GM23248 (cell line): ENCODE measurements at regions not wholly inside any gene's neighbourhood (a gene's known extent, or its start where the extent isn't known, plus 50 kb on each side); places are given as distances from the start of the nearest gene placed in this dataset.
A peak's percentile ranks its signal among the peaks of the same experiment; 100 is the strongest.

ENCODE experiments used
- DNase-seq: peaks from one replicate; pipeline ENCODE4 v3.0.0-alpha.2; 2015
- H2AFZ ChIP-seq: fragments of 200-600 bp; sonication (generic); 2 replicates; pipeline ENCODE4 v1.6.1; 2016; ENCODE audit warnings: antibody characterized with exemption
- H3F3A ChIP-seq: fragments of 200-600 bp; sonication (generic); 2 replicates; pipeline ENCODE4 v1.6.1; 2016; ENCODE audit warnings: mild to moderate bottlenecking, antibody characterized with exemption, mixed run types; ENCODE audit not compliant: insufficient read depth
- H3K27ac ChIP-seq: fragments of 200-600 bp; sonication (generic); 2 replicates; pipeline ENCODE4 v1.5.1; 2016; ENCODE audit warnings: mild to moderate bottlenecking
- H3K27me3 ChIP-seq: fragments of 200-600 bp; sonication (generic); replicated peaks from 2 replicates; pipeline ENCODE4 v1.6.1; 2016; ENCODE audit warnings: mild to moderate bottlenecking; ENCODE audit not compliant: insufficient read depth
- H3K36me3 ChIP-seq: fragments of 200-600 bp; sonication (generic); 2 replicates; pipeline ENCODE4 v1.6.1; 2016; ENCODE audit warnings: low read depth, mild to moderate bottlenecking
- H3K4me1 ChIP-seq: fragments of 200-600 bp; sonication (generic); 2 replicates; pipeline ENCODE4 v1.6.1; 2016; ENCODE audit warnings: mild to moderate bottlenecking; ENCODE audit not compliant: insufficient read depth
- H3K4me2 ChIP-seq: fragments of 200-600 bp; sonication (generic); one replicate; pipeline ENCODE4 v1.6.1; 2016; ENCODE audit warnings: mild to moderate bottlenecking; ENCODE audit not compliant: unreplicated experiment
- H3K4me3 ChIP-seq: fragments of 200-600 bp; sonication (generic); 2 replicates; pipeline ENCODE4 v1.5.1; 2016; ENCODE audit warnings: mild to moderate bottlenecking
- H3K79me2 ChIP-seq: fragments of 200-600 bp; sonication (generic); 2 replicates; pipeline ENCODE4 v1.6.1; 2016; ENCODE audit warnings: mild to moderate bottlenecking; ENCODE audit not compliant: insufficient read depth
- H3K9ac ChIP-seq: fragments of 200-600 bp; sonication (generic); 2 replicates; pipeline ENCODE4 v1.6.1; 2016; ENCODE audit warnings: mild to moderate bottlenecking
- H3K9me2 ChIP-seq: fragments of 200-600 bp; sonication (generic); 2 replicates; pipeline ENCODE4 v1.6.1; 2016; ENCODE audit warnings: mixed run types, mild to moderate bottlenecking, moderate library complexity; ENCODE audit not compliant: insufficient read depth
- H3K9me3 ChIP-seq: fragments of 200-600 bp; sonication (generic); one replicate; pipeline ENCODE4 v1.6.1; 2017; ENCODE audit warnings: low read depth
- H4K20me1 ChIP-seq: fragments of 200-600 bp; sonication (generic); 2 replicates; pipeline ENCODE4 v1.6.0; 2016; ENCODE audit not compliant: insufficient read depth
- EZH2 ChIP-seq: fragments of 200-600 bp; sonication (generic); IDR thresholded peaks from 2 replicates; pipeline ENCODE4 v1.6.1; 2018; ENCODE audit warnings: antibody characterized with exemption, mild to moderate bottlenecking; ENCODE audit not compliant: insufficient read depth, poor library complexity, severe bottlenecking
- EZH2phosphoT487 ChIP-seq: fragments of 200-600 bp; sonication (generic); IDR thresholded peaks from 2 replicates; pipeline ENCODE4 v1.6.1; 2018; ENCODE audit warnings: antibody characterized with exemption, moderate library complexity, mild to moderate bottlenecking, low read depth; ENCODE audit not compliant: insufficient read depth
- WGBS, 2 experiments: methylation state at CpG; one replicate each; pipeline ENCODE4 v1.1.6; 2015 to 2017; ENCODE audit warnings: low lambda C conversion rate in 2 of 2, low coverage in 1 of 2; ENCODE audit errors: missing lambda C conversion rate in 2 of 2; 5-methylcytosine and 5-hydroxymethylcytosine counted together
- in situ Hi-C: fragments of 300-500 bp; cut with MboI; formaldehyde crosslinking; loops from 2 replicates; pipeline ENCODE4 v1.15.0; 2020

DNA sequence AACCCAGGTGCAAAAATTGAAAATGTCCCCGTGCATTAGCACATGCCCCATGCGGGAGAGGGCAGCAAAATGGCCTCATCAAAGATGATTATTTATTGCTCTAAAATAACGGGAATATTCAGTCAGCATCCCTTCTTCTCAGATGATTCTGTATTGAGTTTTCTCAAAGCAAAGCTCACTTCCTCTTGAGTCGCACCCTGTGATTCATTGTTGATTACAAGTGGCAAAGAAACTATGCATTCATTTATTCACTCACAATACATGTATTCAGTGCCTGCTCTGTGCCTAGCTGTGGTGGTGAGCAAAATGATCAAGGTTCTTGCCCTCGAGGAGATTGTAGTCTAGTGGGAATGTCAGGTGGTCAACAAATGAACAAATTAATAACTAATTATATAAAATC, 226.0 kb upstream of the KAZN start:
- Histone ChIP-seq H3K79me2 (no peaks in the 10 kb centered on the region), H3K27ac (peak overlapping the region; percentile 69), H3K4me3 (no peak overlapping the region), H3K4me2 (peak overlapping the region; percentile 56), H3K9me2 (no peaks in the 10 kb centered on the region), H3K36me3 (no peaks in the 10 kb centered on the region), H4K20me1 (no peaks in the 10 kb centered on the region), H3K9ac (no peak overlapping the region), H3F3A (peaks cover 25% of the 10 kb centered on the region), H3K27me3 (peaks cover 13% of the 10 kb centered on the region; the same call in 1 of the 2 replicates), H3K9me3 (no peaks in the 10 kb centered on the region), H3K4me1 (peaks cover 26% of the 10 kb centered on the region), H2AFZ (no peak overlapping the region)
- DNase-seq, result peak; percentile 77
- WGBS, 2 experiments, result 35 to 39% methylated on average over 5 of the region's 5 CpGs
- TF ChIP-seq EZH2phosphoT487, result no peak
- no peak for TF ChIP-seq EZH2
- in situ Hi-C loops, result no loop called here

DNA sequence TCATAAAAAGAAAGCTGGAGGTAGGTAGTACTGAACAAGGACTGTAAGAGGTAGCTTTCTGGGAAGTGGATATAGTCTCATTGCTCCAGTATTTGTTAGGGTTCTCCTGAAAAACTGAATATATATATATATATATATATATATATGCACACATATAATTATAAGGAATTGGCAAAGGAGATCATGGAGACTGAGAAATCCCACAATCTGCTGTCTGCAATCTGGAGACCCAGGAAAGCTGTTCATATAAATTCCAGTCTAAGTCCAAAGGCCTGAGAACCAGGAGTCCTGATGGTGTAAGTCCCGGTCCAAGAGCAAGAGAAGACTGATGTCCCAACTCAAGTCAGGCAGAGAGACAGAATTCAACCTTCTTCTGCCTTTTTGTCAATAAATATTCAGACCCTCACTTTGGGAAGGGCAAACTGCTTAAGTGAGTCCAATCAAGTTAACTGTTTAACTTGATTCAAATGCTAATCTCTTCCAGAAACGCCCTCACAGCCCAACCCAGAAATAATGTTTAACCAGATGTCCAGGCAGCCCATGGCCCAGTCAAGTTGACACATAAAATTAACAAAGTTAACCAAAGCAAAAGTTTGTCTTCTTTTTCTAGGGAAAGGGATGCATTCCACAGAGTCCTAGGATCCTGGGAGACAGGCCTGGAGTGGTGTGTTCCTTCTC, 225.3 kb upstream of the KAZN start:
- WGBS, 2 experiments, result 97 to 98% methylated on average over 2 of the region's 2 CpGs
- H3K79me2 ChIP-seq, result no peaks in the 10 kb centered on the region
- in situ Hi-C loops, result no loop called here
- H3K4me1 ChIP-seq, result peaks cover 26% of the 10 kb centered on the region
- H3K36me3 ChIP-seq, result no peaks in the 10 kb centered on the region
- no peak overlapping the region for H3K4me2 ChIP-seq
- no peaks in the 10 kb centered on the region for H3K9me3 ChIP-seq
- H3K9ac ChIP-seq, result no peak overlapping the region
- no peak for TF ChIP-seq EZH2phosphoT487
- no peak overlapping the region for H3K4me3 ChIP-seq
- no peak overlapping the region for H3K27ac ChIP-seq
- no peak for DNase-seq
- no peak overlapping the region for H2AFZ ChIP-seq
- peaks cover 7% of the 10 kb centered on the region; the same call in 1 of the 2 replicates for H3K27me3 ChIP-seq
- H4K20me1 ChIP-seq, result no peaks in the 10 kb centered on the region
- peaks cover 25% of the 10 kb centered on the region for H3F3A ChIP-seq
- H3K9me2 ChIP-seq, result no peaks in the 10 kb centered on the region

DNA sequence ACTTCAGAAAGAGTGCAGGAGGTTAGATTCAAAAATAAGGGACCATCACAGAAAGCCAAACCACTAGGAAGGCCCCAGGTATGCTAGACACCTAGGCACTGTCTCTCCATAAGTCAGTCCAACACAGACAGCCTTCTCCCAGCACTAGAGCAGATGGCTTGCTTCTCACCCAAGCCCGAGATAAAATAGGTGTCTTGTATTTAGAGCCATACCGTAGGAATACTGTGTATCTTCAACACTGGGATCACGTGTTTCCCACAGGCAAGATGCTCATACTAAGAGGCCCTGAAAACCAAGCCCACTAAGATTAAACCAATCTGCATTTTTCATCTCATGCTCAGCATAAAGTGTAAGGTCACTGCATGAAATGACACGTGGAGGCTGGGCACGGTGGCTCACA, 223.3 kb upstream of the KAZN start:
- H3K27ac ChIP-seq, result no peak overlapping the region
- no peaks in the 10 kb centered on the region for H4K20me1 ChIP-seq
- peaks cover 25% of the 10 kb centered on the region for H3F3A ChIP-seq
- H2AFZ ChIP-seq, result no peak overlapping the region
- H3K36me3 ChIP-seq, result no peaks in the 10 kb centered on the region
- H3K4me2 ChIP-seq, result no peak overlapping the region
- H3K4me3 ChIP-seq, result no peak overlapping the region
- peaks cover 26% of the 10 kb centered on the region for H3K4me1 ChIP-seq
- no peak for TF ChIP-seq EZH2phosphoT487
- no peak for TF ChIP-seq EZH2
- H3K79me2 ChIP-seq, result no peaks in the 10 kb centered on the region
- H3K9ac ChIP-seq, result no peak overlapping the region
- WGBS, 2 experiments, result 92 to 95% methylated on average over 5 of the region's 5 CpGs
- no peak for DNase-seq
- in situ Hi-C loops, result no loop called here
- H3K27me3 ChIP-seq, result no peaks in the 10 kb centered on the region
- no peaks in the 10 kb centered on the region for H3K9me2 ChIP-seq
- no peaks in the 10 kb centered on the region for H3K9me3 ChIP-seq

DNA sequence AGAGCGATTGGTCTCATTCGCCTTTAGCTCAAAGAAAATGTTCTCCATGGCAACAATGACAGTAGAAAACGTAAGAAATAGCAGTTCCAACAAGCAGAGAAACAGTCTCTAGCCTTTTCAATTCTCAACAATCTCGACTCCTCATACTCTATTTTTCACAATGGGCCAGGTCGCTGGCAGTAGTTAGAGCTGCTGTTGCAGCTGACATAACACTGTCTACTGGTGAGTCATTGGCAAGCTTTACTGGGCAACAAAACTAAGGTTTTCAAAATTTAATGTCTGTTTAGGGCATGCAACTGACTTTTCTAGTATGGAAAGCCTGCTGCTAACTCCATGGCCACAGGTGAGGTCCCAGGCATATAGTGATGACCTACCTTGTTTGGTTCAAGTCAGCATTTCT, 221.1 kb upstream of the KAZN start:
- in situ Hi-C loops, result no loop called here
- H3K4me3 ChIP-seq, result no peak overlapping the region
- H2AFZ ChIP-seq, result no peak overlapping the region
- no peaks in the 10 kb centered on the region for H3K9me2 ChIP-seq
- no peak overlapping the region for H3K9ac ChIP-seq
- peaks cover 12% of the 10 kb centered on the region for H3F3A ChIP-seq
- no peak overlapping the region for H3K27ac ChIP-seq
- H3K79me2 ChIP-seq, result no peaks in the 10 kb centered on the region
- no peaks in the 10 kb centered on the region for H3K9me3 ChIP-seq
- H3K27me3 ChIP-seq, result no peaks in the 10 kb centered on the region
- 47 to 57% methylated on average over 5 of the region's 5 CpGs for WGBS, 2 experiments
- no peak overlapping the region for H3K4me2 ChIP-seq
- TF ChIP-seq EZH2phosphoT487, result no peak
- no peaks in the 10 kb centered on the region for H3K36me3 ChIP-seq
- peak; percentile 81 for DNase-seq
- peaks cover 14% of the 10 kb centered on the region; the same call in 1 of the 2 replicates for H3K4me1 ChIP-seq
- no peaks in the 10 kb centered on the region for H4K20me1 ChIP-seq

DNA sequence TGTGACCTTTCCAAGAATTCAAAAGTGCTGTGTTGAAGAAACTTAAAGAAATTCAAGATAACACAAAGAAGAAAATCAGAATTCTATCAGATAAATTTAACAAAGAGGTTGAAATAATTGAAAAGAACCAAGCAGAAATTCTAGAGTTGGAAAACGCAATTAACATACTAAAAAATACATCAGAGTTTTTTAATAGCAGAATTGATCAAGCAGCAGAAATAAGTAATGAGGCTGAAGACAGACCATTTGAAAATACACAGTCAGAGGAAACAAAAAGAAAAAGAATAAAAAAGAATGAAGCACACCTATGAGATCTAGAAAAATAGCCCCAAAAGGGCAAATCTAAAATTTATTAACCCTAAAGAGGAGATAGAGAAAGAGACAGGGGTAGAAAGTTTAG, 218.1 kb upstream of the KAZN start:
- H3K9me3 ChIP-seq, result no peaks in the 10 kb centered on the region
- DNase-seq, result no peak
- no peaks in the 10 kb centered on the region for H3K27me3 ChIP-seq
- H3K4me3 ChIP-seq, result no peak overlapping the region
- no peak overlapping the region for H3K9ac ChIP-seq
- in situ Hi-C loops, result no loop called here
- H3K4me1 ChIP-seq, result 0 out of 2 replicates have a peak, but pooled peaks cover 7% of the 10 kb centered on the region
- no peaks in the 10 kb centered on the region for H3K79me2 ChIP-seq
- H3K27ac ChIP-seq, result no peak overlapping the region
- no peak overlapping the region for H3K4me2 ChIP-seq
- no peak for TF ChIP-seq EZH2
- TF ChIP-seq EZH2phosphoT487, result no peak
- no peak overlapping the region for H2AFZ ChIP-seq
- 54 to 71% methylated on average over 1 of the region's 1 CpG for WGBS, 2 experiments
- no peaks in the 10 kb centered on the region for H3K9me2 ChIP-seq
- H3K36me3 ChIP-seq, result no peaks in the 10 kb centered on the region
- H4K20me1 ChIP-seq, result no peaks in the 10 kb centered on the region
- H3F3A ChIP-seq, result no peaks in the 10 kb centered on the region
